Glutamatergic neuron (in vitro differentiated cells): ENCODE measurements at regions not wholly inside any gene's neighbourhood (a gene's known extent, or its start where the extent isn't known, plus 50 kb on each side); places are given as distances from the start of the nearest gene placed in this dataset.
"Not testable (repeated sequence)": the region's sequence is repeated elsewhere in the genome, so short reads cannot be mapped to it uniquely, and the experiment has no call there.

Experiments
- DNase-seq: peaks from one replicate; pipeline ENCODE4 v3.0.0; 2022
- H3K27ac Mint-ChIP-seq: one replicate; pipeline ENCODE4 v1.8.0; 2020; ENCODE audit warnings: mild to moderate bottlenecking, mixed read lengths, inconsistent platforms; ENCODE audit not compliant: unreplicated experiment
- H3K27me3 Mint-ChIP-seq: one replicate; pipeline ENCODE4 v1.8.0; 2020; ENCODE audit warnings: mild to moderate bottlenecking, moderate library complexity, mixed read lengths, inconsistent platforms; ENCODE audit not compliant: unreplicated experiment
- H3K36me3 Mint-ChIP-seq: one replicate; pipeline ENCODE4 v1.8.0; 2020; ENCODE audit warnings: mild to moderate bottlenecking, mixed read lengths, inconsistent platforms; ENCODE audit not compliant: unreplicated experiment
- H3K4me1 Mint-ChIP-seq: one replicate; pipeline ENCODE4 v1.8.0; 2020; ENCODE audit warnings: mild to moderate bottlenecking, low read depth, mixed read lengths, inconsistent platforms; ENCODE audit not compliant: unreplicated experiment
- H3K4me3 Mint-ChIP-seq: one replicate; pipeline ENCODE4 v1.8.0; 2020; ENCODE audit warnings: mild to moderate bottlenecking, mixed read lengths, inconsistent platforms; ENCODE audit not compliant: unreplicated experiment
- H3K9me3 Mint-ChIP-seq: one replicate; pipeline ENCODE4 v1.8.0; 2020; ENCODE audit warnings: mild to moderate bottlenecking, moderate library complexity, mixed read lengths, inconsistent platforms; ENCODE audit not compliant: unreplicated experiment
- TF ChIP-seq, protein P1 (sequence below): fragments of 200-600 bp; sonication (generic); IDR thresholded peaks from one replicate; pipeline ENCODE4 v1.5.0; 2021; ENCODE audit not compliant: partially characterized antibody, unreplicated experiment

DNA sequence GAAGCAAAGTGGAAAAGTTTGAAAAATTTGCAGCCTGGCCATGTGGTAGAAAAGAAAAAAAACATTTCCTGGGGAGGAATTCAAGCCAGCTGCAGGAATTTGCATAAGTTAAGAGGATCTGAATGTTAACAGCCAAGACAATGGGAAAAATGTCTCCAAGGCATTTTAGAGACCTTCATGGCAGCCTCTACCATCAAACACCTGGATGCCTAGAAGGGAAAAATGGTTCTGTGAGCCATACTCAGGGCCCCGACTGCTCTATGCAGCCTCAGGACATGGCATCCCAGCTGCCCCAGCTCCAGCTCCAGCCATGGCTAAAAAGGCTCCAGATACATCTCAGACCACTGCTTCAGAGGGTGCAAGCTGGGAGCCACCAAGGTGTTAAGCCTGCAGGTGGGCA lies 149.1 kb upstream of the SOX6 start:
- Mint-ChIP-seq H3K27me3 (peaks cover 1% of the 10 kb centered on the region), H3K4me1 (no peaks in the 10 kb centered on the region), H3K36me3 (peaks cover 19% of the 10 kb centered on the region), H3K9me3 (peaks cover 2% of the 10 kb centered on the region), H3K27ac (no peak overlapping the region), H3K4me3 (no peak overlapping the region)
- TF ChIP-seq, protein P1, sequence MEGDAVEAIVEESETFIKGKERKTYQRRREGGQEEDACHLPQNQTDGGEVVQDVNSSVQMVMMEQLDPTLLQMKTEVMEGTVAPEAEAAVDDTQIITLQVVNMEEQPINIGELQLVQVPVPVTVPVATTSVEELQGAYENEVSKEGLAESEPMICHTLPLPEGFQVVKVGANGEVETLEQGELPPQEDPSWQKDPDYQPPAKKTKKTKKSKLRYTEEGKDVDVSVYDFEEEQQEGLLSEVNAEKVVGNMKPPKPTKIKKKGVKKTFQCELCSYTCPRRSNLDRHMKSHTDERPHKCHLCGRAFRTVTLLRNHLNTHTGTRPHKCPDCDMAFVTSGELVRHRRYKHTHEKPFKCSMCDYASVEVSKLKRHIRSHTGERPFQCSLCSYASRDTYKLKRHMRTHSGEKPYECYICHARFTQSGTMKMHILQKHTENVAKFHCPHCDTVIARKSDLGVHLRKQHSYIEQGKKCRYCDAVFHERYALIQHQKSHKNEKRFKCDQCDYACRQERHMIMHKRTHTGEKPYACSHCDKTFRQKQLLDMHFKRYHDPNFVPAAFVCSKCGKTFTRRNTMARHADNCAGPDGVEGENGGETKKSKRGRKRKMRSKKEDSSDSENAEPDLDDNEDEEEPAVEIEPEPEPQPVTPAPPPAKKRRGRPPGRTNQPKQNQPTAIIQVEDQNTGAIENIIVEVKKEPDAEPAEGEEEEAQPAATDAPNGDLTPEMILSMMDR = no peak
- DNase-seq = no peak

DNA sequence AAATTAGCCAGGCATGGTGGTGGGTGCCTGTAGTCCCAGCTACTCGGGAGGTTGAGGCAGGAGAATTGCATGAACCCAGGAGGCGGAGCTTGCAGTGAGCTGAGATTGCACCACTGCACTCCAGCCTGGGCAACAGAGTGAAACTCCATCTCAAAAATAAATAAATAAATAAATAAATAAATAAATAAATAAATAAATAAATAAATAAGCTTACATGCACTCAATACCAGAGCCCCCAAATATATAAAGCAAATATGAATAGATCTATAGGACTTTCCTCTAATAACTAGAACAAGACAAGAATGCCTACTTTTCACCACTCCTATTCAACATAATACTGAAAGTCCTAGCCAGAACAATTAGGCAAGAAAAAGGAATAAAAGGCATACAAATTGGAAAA lies 147.5 kb upstream of the SOX6 start:
- not testable (repeated sequence) for H3K27me3 Mint-ChIP-seq, H3K4me3 Mint-ChIP-seq, H3K9me3 Mint-ChIP-seq, H3K27ac Mint-ChIP-seq, H3K4me1 Mint-ChIP-seq, DNase-seq
- H3K36me3 Mint-ChIP-seq = peaks cover 19% of the 10 kb centered on the region

DNA sequence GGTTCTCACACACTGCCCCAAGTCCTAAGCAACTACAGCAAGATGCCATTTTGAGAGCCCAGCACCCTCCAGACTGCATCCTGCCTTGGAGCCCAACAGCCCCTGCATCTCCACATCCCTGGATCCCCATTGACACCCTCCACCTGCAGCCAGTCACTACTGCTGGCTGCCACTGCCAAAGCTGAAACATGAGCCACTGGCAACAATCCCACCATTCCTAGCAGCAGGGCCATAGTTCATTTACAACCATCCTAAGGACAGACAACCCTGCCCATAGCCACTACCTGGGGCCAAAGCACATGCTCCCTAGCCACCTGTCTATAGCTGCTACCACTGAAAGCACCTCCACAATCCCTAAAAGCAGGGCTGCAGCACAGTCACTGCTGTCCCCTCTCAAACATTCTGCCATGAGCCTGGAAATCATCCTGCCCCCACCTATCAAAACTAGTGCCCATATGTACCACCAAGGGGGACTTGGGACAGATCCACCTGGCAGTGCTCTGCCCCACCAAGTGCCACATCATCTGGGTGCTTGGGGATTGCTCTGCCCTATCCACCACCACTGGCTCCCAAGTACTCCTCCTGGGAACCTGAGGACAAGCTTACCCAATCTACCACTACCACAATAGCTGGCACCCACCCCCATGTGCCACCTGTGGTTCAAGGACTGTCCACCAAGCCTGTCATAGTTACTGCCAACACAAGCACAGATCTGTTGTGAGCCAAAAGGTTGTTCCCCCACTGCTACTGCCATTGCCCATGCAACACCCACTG lies 138.8 kb upstream of the SOX6 start:
- Mint-ChIP-seq H3K9me3 (peaks cover 5% of the 10 kb centered on the region), H3K4me1 (no peaks in the 10 kb centered on the region), H3K27me3 (peaks cover 1% of the 10 kb centered on the region), H3K4me3 (no peak overlapping the region), H3K27ac (no peak overlapping the region), H3K36me3 (peaks cover 6% of the 10 kb centered on the region)
- TF ChIP-seq, protein P1 = no peak
- DNase-seq = no peak

GRCh38 chr11:16484434-16484833 lies 128.1 kb upstream of the SOX6 start:
- no peaks in the 10 kb centered on the region for H3K9me3 Mint-ChIP-seq
- no peak for DNase-seq
- no peaks in the 10 kb centered on the region for H3K36me3 Mint-ChIP-seq
- no peaks in the 10 kb centered on the region for H3K27me3 Mint-ChIP-seq
- no peak overlapping the region for H3K4me3 Mint-ChIP-seq
- TF ChIP-seq, protein P1 = no peak
- H3K27ac Mint-ChIP-seq = no peak overlapping the region
- no peaks in the 10 kb centered on the region for H3K4me1 Mint-ChIP-seq

DNA sequence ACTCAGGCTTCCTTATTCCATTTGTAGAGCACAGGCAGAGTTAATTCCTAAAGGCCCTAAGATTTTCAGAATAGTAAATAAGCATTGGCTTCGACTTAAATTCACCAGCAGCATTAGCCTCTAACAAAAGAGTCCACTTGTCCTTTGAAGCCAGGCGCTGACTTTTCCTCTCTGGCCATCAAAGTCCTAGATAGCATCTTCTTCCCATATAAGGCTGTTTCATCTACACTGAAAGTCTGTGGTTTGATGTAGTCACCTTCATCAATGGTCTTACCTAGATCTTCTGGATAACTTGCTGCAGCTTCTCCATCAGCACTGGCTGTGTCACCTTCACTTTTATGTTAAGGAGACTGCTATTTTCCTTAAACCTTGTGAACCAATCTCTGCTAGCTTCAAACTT lies 118.3 kb upstream of the SOX6 start:
- H3K27me3 Mint-ChIP-seq = peaks cover 2% of the 10 kb centered on the region
- H3K9me3 Mint-ChIP-seq = no peaks in the 10 kb centered on the region
- no peak overlapping the region for H3K27ac Mint-ChIP-seq
- H3K4me3 Mint-ChIP-seq = no peak overlapping the region
- H3K36me3 Mint-ChIP-seq = no peaks in the 10 kb centered on the region
- TF ChIP-seq, protein P1 = no peak
- H3K4me1 Mint-ChIP-seq = no peaks in the 10 kb centered on the region
- DNase-seq = no peak
